Hepatocyte (in vitro differentiated cells): ENCODE measurements at regions not wholly inside any gene's neighbourhood (a gene's known extent, or its start where the extent isn't known, plus 50 kb on each side); places are given as distances from the start of the nearest gene placed in this dataset.

ENCODE experiments used
- EZH2 ChIP-seq: fragments of 200-600 bp; sonication (generic); IDR thresholded peaks from 2 replicates; pipeline ENCODE4 v1.6.1; 2016; ENCODE audit warnings: antibody characterized with exemption, mild to moderate bottlenecking, borderline replicate concordance
- EZH2phosphoT487 ChIP-seq: fragments of 200-600 bp; sonication (generic); IDR thresholded peaks from one replicate; pipeline ENCODE4 v1.6.1; 2018; ENCODE audit warnings: antibody characterized with exemption, mild to moderate bottlenecking, low read depth, moderate library complexity; ENCODE audit not compliant: unreplicated experiment, severe bottlenecking
- TF ChIP-seq, protein P1 (sequence below): fragments of 200-600 bp; sonication (generic); IDR thresholded peaks from 2 replicates; pipeline ENCODE4 v1.5.1; 2016; ENCODE audit warnings: antibody characterized with exemption, mild to moderate bottlenecking; ENCODE audit not compliant: poor library complexity

DNA sequence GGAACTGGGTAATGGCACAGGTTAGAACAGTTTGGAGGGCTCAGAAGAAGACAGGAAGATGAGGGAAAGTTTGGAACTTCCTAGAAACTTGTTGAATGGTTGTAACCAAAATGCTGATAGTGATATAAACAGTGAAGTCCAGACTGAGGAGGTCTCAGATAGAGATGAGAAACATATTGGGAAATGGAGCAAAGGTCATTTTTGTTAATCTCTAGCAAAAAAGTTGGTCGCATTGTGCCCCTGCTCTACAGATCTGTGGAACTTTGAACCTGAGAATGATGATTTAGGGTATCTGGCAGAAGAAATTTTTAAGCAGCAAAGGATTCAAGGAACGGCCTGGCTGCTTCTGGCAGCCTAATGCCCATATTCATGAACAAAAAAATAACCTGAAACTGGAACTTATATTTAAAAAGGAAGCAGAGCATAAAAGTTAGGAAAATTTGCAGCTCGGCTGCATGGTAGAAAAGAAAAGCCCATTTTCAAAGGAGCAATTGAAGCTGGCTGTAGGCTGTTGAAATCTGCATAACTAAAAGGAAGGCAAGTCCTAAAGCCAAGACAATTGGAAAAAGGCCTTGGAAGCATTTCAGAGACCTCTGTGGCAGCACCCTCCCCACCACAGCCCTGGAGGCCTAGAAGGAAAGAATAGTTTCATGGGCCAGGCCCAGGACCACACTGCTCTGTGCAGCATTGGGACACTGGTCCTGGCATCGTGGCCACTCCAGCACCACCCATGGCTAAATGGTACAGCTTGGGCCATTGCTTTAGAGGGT, 182.6 kb upstream of the CD96 start:
- TF ChIP-seq, protein P1, sequence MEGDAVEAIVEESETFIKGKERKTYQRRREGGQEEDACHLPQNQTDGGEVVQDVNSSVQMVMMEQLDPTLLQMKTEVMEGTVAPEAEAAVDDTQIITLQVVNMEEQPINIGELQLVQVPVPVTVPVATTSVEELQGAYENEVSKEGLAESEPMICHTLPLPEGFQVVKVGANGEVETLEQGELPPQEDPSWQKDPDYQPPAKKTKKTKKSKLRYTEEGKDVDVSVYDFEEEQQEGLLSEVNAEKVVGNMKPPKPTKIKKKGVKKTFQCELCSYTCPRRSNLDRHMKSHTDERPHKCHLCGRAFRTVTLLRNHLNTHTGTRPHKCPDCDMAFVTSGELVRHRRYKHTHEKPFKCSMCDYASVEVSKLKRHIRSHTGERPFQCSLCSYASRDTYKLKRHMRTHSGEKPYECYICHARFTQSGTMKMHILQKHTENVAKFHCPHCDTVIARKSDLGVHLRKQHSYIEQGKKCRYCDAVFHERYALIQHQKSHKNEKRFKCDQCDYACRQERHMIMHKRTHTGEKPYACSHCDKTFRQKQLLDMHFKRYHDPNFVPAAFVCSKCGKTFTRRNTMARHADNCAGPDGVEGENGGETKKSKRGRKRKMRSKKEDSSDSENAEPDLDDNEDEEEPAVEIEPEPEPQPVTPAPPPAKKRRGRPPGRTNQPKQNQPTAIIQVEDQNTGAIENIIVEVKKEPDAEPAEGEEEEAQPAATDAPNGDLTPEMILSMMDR: no peak
- TF ChIP-seq EZH2 (no peak), EZH2phosphoT487 (no peak)
